ENCODE measurements at regions not wholly inside any gene's neighbourhood (a gene's known extent, or its start where the extent isn't known, plus 50 kb on each side); places are given as distances from the start of the nearest gene placed in this dataset.

DNA sequence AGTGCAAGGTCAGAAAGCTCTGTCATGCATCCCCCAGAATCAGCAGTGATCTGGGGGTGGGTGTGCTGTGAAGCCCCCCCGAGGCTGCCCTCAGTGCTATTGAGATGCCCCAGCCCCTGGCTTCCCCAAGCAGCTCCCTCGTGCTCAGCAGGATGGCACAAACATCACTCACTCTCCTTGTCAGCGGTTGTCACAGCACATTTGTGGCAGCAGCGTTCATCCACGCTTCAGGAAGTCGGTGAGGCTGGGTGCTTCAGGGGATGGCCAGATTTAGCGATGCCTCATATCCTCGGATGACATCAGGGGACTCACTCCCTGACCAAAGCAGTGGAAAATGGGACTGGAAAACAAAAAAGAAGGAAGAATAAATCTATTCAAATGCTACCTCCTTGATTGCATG is 54.4 kb upstream of the SLC6A11 start:
- Mint-ChIP-seq H3K27me3 (ENCODE audit: low read depth in 2 of 2) (peaks cover 16 to 34% of the 10 kb centered on the region in 2 donors), H3K4me1 (no peaks in the 10 kb centered on the region), H3K9me3 (no peaks in the 10 kb centered on the region), H3K27ac (no peak overlapping the region), H3K4me3 (no peak overlapping the region), H3K36me3 (no peaks in the 10 kb centered on the region)
- Histone ChIP-seq H3K9me3 (ENCODE audit: control insufficient read depth, insufficient read depth, low read length) (no peaks in the 10 kb centered on the region), H3K4me1 (ENCODE audit: control insufficient read depth, insufficient read depth, low read length) (no peaks in the 10 kb centered on the region), H3K27ac (ENCODE audit: low read length) (no peak overlapping the region), H3K4me3 (ENCODE audit: low read length) (no peak overlapping the region), H3K36me3 (ENCODE audit: control insufficient read depth, insufficient read depth, low read length) (no peaks in the 10 kb centered on the region), H3K27me3 (ENCODE audit: control insufficient read depth, insufficient read depth, low read length) (no peaks in the 10 kb centered on the region)
- ATAC-seq (no peak), DNase-seq (no peak)
- TF ChIP-seq, protein P1, sequence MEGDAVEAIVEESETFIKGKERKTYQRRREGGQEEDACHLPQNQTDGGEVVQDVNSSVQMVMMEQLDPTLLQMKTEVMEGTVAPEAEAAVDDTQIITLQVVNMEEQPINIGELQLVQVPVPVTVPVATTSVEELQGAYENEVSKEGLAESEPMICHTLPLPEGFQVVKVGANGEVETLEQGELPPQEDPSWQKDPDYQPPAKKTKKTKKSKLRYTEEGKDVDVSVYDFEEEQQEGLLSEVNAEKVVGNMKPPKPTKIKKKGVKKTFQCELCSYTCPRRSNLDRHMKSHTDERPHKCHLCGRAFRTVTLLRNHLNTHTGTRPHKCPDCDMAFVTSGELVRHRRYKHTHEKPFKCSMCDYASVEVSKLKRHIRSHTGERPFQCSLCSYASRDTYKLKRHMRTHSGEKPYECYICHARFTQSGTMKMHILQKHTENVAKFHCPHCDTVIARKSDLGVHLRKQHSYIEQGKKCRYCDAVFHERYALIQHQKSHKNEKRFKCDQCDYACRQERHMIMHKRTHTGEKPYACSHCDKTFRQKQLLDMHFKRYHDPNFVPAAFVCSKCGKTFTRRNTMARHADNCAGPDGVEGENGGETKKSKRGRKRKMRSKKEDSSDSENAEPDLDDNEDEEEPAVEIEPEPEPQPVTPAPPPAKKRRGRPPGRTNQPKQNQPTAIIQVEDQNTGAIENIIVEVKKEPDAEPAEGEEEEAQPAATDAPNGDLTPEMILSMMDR (IDR thresholded peaks at IDR 0.05): no peak
- WGBS (ENCODE audit: insufficient coverage): 37% methylated on average over 8 of the region's 8 CpGs
- intact Hi-C loops (cut with micrococcal nuclease): no loop called here

DNA sequence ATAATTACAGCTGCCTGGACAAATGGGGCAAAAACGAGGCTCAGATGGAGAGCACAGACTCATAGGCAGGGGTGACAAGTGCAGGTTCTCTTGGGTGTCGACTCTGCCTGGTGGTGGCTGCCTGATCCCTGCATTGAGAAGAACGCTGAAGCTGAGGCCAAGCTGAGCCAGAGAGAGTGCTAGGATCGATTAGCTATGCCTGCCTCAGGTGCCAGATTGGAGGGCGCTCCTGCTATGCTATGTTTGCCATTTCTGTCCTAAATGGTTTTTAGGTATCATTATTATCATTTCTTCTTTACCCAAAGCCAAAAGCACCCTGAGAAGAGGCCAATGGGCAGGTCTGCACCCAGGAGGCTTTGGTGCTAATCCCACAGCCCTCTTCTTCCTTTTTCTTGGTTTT is 53.9 kb upstream of the SLC6A11 start:
- Histone ChIP-seq H3K27me3 (ENCODE audit: control insufficient read depth, insufficient read depth, low read length) (no peaks in the 10 kb centered on the region), H3K4me1 (ENCODE audit: control insufficient read depth, insufficient read depth, low read length) (no peaks in the 10 kb centered on the region), H3K9me3 (ENCODE audit: control insufficient read depth, insufficient read depth, low read length) (no peaks in the 10 kb centered on the region), H3K4me3 (ENCODE audit: low read length) (no peak overlapping the region), H3K36me3 (ENCODE audit: control insufficient read depth, insufficient read depth, low read length) (no peaks in the 10 kb centered on the region), H3K27ac (ENCODE audit: low read length) (no peak overlapping the region)
- Mint-ChIP-seq H3K4me3 (no peak overlapping the region), H3K9me3 (no peaks in the 10 kb centered on the region), H3K4me1 (no peaks in the 10 kb centered on the region), H3K27me3 (ENCODE audit: low read depth in 2 of 2) (peaks cover 16 to 40% of the 10 kb centered on the region in 2 donors), H3K36me3 (no peaks in the 10 kb centered on the region), H3K27ac (no peak overlapping the region)
- DNase-seq: no peak
- intact Hi-C loops (cut with micrococcal nuclease): no loop called here
- 53% methylated on average over 5 of the region's 5 CpGs for WGBS (ENCODE audit: insufficient coverage)
- no peak for ATAC-seq
- TF ChIP-seq, protein P1 (IDR thresholded peaks at IDR 0.05): no peak

DNA sequence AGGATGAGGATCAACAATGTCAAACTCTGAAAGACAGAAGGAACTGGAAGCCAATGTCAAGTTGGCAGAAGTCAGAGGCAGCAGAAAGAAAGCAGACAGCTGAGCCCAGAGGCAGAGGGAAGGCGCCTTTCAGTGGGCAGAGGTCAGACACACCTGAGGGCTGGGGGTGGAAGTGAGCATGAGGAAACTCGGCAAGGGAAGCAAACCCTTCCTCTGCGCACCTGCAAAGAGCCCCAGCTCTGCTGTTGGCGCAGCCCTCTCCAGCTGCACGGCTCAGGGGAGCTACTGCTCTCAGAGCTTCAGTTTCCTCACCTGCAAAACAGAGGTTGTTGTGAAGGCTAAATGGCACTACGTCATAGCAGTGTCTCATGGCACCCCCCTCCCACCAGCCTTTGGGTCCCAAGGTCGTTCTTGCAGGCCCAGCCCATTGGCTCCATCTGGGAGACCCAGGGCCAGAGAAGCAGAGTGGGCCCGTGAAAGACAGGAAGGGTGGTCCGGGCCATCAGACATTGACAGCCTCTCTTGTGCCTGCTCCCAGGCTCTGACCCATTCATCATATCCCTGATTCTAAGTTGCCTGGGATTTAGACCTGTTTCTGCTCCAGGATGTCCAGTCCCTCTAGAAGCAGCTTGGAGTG is 53.3 kb upstream of the SLC6A11 start:
- no peaks in the 10 kb centered on the region for H3K36me3 Mint-ChIP-seq
- no peak for DNase-seq
- H3K4me1 Mint-ChIP-seq: no peaks in the 10 kb centered on the region
- no peaks in the 10 kb centered on the region for H3K9me3 Mint-ChIP-seq
- TF ChIP-seq, protein P1 (IDR thresholded peaks at IDR 0.05): no peak
- no peak overlapping the region for H3K27ac Mint-ChIP-seq
- 72% methylated on average over 9 of the region's 9 CpGs for WGBS (ENCODE audit: insufficient coverage)
- H3K9me3 ChIP-seq (ENCODE audit: control insufficient read depth, insufficient read depth, low read length): no peaks in the 10 kb centered on the region
- no peaks in the 10 kb centered on the region for H3K27me3 ChIP-seq (ENCODE audit: control insufficient read depth, insufficient read depth, low read length)
- ATAC-seq: no peak
- no peaks in the 10 kb centered on the region for H3K36me3 ChIP-seq (ENCODE audit: control insufficient read depth, insufficient read depth, low read length)
- H3K27me3 Mint-ChIP-seq (ENCODE audit: low read depth in 2 of 2): peaks cover 16 to 42% of the 10 kb centered on the region in 2 donors
- no peak overlapping the region for H3K27ac ChIP-seq (ENCODE audit: low read length)
- H3K4me3 Mint-ChIP-seq: no peak overlapping the region
- no peak overlapping the region for H3K4me3 ChIP-seq (ENCODE audit: low read length)
- intact Hi-C loops (cut with micrococcal nuclease): no loop called here
- H3K4me1 ChIP-seq (ENCODE audit: control insufficient read depth, insufficient read depth, low read length): no peaks in the 10 kb centered on the region

DNA sequence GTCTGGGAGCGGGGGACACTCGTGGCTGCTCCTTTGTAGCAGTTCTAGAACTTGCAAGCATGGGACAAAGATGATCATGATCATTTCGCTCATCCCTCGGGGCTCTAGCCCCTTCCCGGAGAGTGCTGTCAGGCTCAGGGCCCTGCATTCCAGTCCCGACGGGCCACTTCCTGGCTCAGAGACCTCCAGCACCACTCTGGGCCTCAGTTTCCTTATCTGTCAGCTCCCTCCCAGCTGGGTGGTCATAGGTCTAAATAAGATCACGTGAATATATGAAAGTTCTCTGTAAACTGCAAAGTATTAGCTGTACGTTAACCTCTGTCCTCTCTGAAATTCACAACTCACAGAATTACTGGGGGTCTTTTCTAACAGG is 52.8 kb upstream of the SLC6A11 start:
- Mint-ChIP-seq H3K9me3 (no peaks in the 10 kb centered on the region), H3K4me3 (no peak overlapping the region), H3K27ac (no peak overlapping the region), H3K4me1 (no peaks in the 10 kb centered on the region), H3K27me3 (ENCODE audit: low read depth in 2 of 2) (peaks cover 16 to 42% of the 10 kb centered on the region in 2 donors), H3K36me3 (no peaks in the 10 kb centered on the region)
- intact Hi-C loops (cut with micrococcal nuclease): no loop called here
- 86% methylated on average over 9 of the region's 9 CpGs for WGBS (ENCODE audit: insufficient coverage)
- Histone ChIP-seq H3K27me3 (ENCODE audit: control insufficient read depth, insufficient read depth, low read length) (no peaks in the 10 kb centered on the region), H3K4me1 (ENCODE audit: control insufficient read depth, insufficient read depth, low read length) (no peaks in the 10 kb centered on the region), H3K4me3 (ENCODE audit: low read length) (no peak overlapping the region), H3K27ac (ENCODE audit: low read length) (no peak overlapping the region), H3K36me3 (ENCODE audit: control insufficient read depth, insufficient read depth, low read length) (no peaks in the 10 kb centered on the region), H3K9me3 (ENCODE audit: control insufficient read depth, insufficient read depth, low read length) (no peaks in the 10 kb centered on the region)
- no peak for ATAC-seq
- no peak for DNase-seq
- TF ChIP-seq, protein P1 (IDR thresholded peaks at IDR 0.05): no peak
